Ascending aorta (tissue), 2 donors: ENCODE measurements at regions not wholly inside any gene's neighbourhood (a gene's known extent, or its start where the extent isn't known, plus 50 kb on each side); places are given as distances from the start of the nearest gene placed in this dataset.

Experiments used
- DNase-seq, 2 donors: peaks; one replicate each; pipeline ENCODE4 v3.0.0-alpha.2; 2019; ENCODE audit warnings: low spot score in 2 of 2
- H3K27ac ChIP-seq, 2 donors: fragments of 200-600 bp; sonication (generic); one replicate each; pipeline ENCODE4 v1.5.1; 2016 to 2017; ENCODE audit warnings: mild to moderate bottlenecking in 1 of 2
- H3K27me3 ChIP-seq: fragments of 200-600 bp; sonication (generic); one replicate; pipeline ENCODE4 v1.5.1; 2017
- H3K36me3 ChIP-seq, 2 donors: fragments of 200-600 bp; sonication (generic); one replicate each; pipeline ENCODE4 v1.5.1; 2016
- H3K4me1 ChIP-seq, 2 donors: fragments of 200-600 bp; sonication (generic); one replicate each; pipeline ENCODE4 v1.5.1; 2016 to 2017; ENCODE audit warnings: mild to moderate bottlenecking in 1 of 2
- H3K4me3 ChIP-seq, 2 donors: fragments of 200-600 bp; sonication (generic); one replicate each; pipeline ENCODE4 v1.5.1; 2016 to 2017; ENCODE audit warnings: mild to moderate bottlenecking in 1 of 2
- H3K9me3 ChIP-seq, 2 donors: fragments of 200-600 bp; sonication (generic); one replicate each; pipeline ENCODE4 v1.5.1; 2016
- intact Hi-C: fragments of 100-400 bp; cut with DNase I; formaldehyde crosslinking; loops from one replicate; pipeline ENCODE4 v1.15.1; 2023
- TF ChIP-seq, protein P1 (sequence below), 3 experiments: fragments of 200-600 bp in 2 of 3; fragments of 450-650 bp in 1 of 3; sonication (generic) in 2 of 3; IDR thresholded peaks; one replicate each; pipeline ENCODE4 v1.5.1; 2016 to 2019; ENCODE audit warnings: antibody characterized with exemption in 3 of 3, mild to moderate bottlenecking in 1 of 3, moderate library complexity in 1 of 3

DNA sequence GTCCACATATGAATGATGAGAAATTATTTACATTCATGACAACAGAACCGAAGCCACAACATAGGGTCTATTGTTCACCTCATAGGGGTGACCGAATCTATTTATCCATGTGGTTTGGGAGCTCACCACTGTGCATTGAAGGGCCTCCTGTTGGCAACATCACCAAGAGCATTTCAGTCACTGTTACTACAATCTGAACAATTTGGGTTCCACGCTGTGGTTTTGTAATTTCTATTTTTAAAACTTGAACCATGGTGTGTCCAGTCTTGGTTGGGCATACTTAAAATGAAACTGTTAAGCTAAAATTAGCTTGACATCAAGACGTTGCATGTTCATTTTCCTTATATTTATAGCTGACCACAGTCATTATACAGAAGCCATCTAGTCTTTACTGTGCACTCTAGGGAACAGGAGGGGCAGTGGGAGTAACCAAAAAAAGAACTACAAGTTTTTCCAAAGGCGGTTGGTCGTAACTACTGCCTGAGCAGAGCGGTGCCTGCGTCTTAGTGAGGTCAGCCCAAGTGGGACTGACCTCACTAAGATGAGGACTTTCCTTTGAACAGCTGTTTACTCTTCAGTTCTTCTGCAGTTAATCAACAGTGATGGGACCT is 192.1 kb downstream of the SPRY1 start:
- Histone ChIP-seq H3K9me3 (no peaks in the 10 kb centered on the region), H3K36me3 (no peaks in the 10 kb centered on the region), H3K27ac (peak overlapping the region; percentile 80 to 84), H3K4me3 (no peak overlapping the region), H3K4me1 (peaks cover 0 to 6% of the 10 kb centered on the region in 2 donors), H3K27me3 (no peaks in the 10 kb centered on the region)
- intact Hi-C loops: no loop called here
- TF ChIP-seq, protein P1, sequence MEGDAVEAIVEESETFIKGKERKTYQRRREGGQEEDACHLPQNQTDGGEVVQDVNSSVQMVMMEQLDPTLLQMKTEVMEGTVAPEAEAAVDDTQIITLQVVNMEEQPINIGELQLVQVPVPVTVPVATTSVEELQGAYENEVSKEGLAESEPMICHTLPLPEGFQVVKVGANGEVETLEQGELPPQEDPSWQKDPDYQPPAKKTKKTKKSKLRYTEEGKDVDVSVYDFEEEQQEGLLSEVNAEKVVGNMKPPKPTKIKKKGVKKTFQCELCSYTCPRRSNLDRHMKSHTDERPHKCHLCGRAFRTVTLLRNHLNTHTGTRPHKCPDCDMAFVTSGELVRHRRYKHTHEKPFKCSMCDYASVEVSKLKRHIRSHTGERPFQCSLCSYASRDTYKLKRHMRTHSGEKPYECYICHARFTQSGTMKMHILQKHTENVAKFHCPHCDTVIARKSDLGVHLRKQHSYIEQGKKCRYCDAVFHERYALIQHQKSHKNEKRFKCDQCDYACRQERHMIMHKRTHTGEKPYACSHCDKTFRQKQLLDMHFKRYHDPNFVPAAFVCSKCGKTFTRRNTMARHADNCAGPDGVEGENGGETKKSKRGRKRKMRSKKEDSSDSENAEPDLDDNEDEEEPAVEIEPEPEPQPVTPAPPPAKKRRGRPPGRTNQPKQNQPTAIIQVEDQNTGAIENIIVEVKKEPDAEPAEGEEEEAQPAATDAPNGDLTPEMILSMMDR (IDR thresholded peaks at IDR 0.05): no peak
- no peak for DNase-seq

DNA sequence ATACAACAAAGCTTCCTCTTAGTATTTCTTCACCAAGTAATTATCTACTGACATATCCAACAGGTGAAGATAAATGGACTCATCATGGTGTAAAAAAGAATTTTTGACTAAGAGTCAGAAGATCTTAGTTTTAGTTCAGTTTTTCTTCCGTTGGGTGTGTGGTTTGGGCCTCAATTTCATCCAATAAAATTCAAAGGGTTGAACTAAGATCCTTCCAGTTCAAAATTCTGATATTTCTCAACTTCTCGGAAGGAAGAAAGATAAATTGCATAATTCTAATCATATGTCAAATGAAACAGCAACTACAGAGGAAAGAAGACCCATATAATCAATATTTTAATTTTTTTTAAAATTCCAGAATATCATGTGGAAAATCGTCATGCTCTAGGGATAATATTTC is 192.7 kb downstream of the SPRY1 start:
- TF ChIP-seq, protein P1 (IDR thresholded peaks at IDR 0.05): no peak
- H3K4me1 ChIP-seq: peaks cover 0 to 6% of the 10 kb centered on the region in 2 donors
- no peaks in the 10 kb centered on the region for H3K9me3 ChIP-seq
- H3K36me3 ChIP-seq: no peaks in the 10 kb centered on the region
- intact Hi-C loops: no loop called here
- no peak overlapping the region for H3K4me3 ChIP-seq
- H3K27ac ChIP-seq: peak overlapping the region; percentile 80 to 84
- no peak for DNase-seq
- H3K27me3 ChIP-seq: no peaks in the 10 kb centered on the region

DNA sequence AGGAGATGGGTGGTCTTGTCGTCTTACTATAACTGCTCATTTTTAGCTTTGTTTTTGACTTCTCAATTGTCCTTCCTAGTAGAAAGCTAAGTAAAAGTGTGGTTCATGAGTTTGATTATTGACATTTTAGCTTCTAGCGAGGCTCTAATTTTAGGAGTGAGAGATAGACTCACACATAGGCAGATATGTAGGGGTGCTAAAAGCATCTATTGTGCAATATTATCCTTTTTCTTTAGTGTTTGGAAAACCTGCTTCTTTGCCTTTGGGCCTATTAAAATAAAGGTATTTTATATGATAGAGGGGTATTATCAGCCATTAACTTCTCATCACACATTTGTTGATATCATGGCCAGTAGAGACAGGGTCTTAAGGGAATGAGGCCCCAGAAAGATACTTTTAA is 195.3 kb downstream of the SPRY1 start:
- H3K27ac ChIP-seq: no peak overlapping the region
- no peak overlapping the region for H3K4me3 ChIP-seq
- intact Hi-C loops: no loop called here
- no peaks in the 10 kb centered on the region for H3K27me3 ChIP-seq
- no peak for DNase-seq
- no peaks in the 10 kb centered on the region for H3K36me3 ChIP-seq
- TF ChIP-seq, protein P1 (IDR thresholded peaks at IDR 0.05): no peak
- peaks cover 0 to 6% of the 10 kb centered on the region in 2 donors for H3K4me1 ChIP-seq
- no peaks in the 10 kb centered on the region for H3K9me3 ChIP-seq

DNA sequence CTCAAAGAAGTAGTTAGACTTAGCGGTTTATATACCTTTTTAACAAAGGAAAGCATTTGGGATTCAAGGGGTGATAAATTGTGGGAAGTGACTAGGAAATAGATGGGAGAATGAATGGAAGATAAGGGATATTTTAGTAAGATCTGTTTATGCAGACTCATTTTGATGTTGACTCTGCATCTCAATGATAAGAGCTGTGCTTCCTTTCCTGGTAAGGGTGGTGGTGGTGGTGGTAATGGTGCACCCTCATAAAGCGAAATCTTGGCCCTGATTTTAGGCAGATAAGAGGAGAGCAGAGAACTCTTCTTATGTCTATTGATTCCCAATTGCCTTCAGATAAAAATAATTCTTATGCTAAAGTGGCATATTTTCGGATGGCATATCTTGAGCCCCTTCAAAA is 197.1 kb downstream of the SPRY1 start:
- no peaks in the 10 kb centered on the region for H3K36me3 ChIP-seq
- H3K4me1 ChIP-seq: no peaks in the 10 kb centered on the region
- no peak overlapping the region for H3K27ac ChIP-seq
- DNase-seq: no peak
- no peaks in the 10 kb centered on the region for H3K27me3 ChIP-seq
- no peaks in the 10 kb centered on the region for H3K9me3 ChIP-seq
- intact Hi-C loops: no loop called here
- H3K4me3 ChIP-seq: no peak overlapping the region
- TF ChIP-seq, protein P1 (IDR thresholded peaks at IDR 0.05): no peak

DNA sequence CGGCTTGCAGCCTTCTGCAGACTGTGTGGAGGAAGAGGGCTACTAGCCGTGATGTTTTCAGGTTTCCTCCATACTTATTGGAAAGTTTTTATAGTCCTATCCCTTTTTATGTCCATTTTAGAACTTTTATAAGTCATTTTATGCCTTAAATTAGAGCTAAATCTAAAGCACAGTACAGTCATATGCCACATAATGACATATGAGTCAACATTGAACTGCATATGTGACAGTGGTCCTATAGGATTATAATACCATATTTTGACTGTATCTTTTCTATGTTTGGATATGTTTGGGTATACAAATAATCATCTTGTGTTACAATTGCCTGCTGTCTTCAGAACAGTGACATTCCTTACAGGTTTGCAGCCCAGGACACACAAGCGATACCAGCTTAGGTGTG is 200.2 kb downstream of the SPRY1 start:
- Histone ChIP-seq H3K27me3 (no peaks in the 10 kb centered on the region), H3K9me3 (no peaks in the 10 kb centered on the region), H3K36me3 (no peaks in the 10 kb centered on the region), H3K4me3 (no peak overlapping the region), H3K4me1 (no peaks in the 10 kb centered on the region), H3K27ac (no peak overlapping the region)
- TF ChIP-seq, protein P1 (IDR thresholded peaks at IDR 0.05): no peak
- DNase-seq: no peak
- intact Hi-C loops: no loop called here

DNA sequence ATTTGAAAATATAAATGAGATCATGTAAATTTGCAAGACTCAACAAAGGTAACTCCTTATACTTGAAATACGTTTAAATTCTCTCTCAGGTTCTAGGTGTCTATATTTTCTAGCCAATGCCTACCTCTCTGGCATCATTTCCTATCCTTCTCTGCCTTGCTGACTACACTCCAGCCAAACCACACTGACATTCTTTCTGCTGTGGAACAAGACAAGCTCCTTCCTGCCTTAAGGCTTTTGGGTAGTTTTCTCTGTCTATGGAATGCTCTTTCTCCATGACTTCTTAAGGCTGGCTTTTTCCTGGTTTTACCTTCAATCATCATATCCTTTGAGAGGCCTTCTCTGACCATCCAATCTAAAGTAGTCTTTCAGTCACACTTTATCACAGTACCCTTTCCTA is 201.0 kb downstream of the SPRY1 start:
- Histone ChIP-seq H3K4me1 (no peaks in the 10 kb centered on the region), H3K4me3 (no peak overlapping the region), H3K9me3 (no peaks in the 10 kb centered on the region), H3K27ac (no peak overlapping the region), H3K27me3 (no peaks in the 10 kb centered on the region), H3K36me3 (no peaks in the 10 kb centered on the region)
- DNase-seq: no peak
- intact Hi-C loops: no loop called here
- TF ChIP-seq, protein P1 (IDR thresholded peaks at IDR 0.05): no peak
